ENCODE measurements at regions not wholly inside any gene's neighbourhood (a gene's known extent, or its start where the extent isn't known, plus 50 kb on each side); places are given as distances from the start of the nearest gene placed in this dataset.

- no peak for DNase-seq (ENCODE audit: low read depth)
- H3K4me3 ChIP-seq (ENCODE audit: low read depth, low read length) = no peak overlapping the region
- TF ChIP-seq, protein P1, sequence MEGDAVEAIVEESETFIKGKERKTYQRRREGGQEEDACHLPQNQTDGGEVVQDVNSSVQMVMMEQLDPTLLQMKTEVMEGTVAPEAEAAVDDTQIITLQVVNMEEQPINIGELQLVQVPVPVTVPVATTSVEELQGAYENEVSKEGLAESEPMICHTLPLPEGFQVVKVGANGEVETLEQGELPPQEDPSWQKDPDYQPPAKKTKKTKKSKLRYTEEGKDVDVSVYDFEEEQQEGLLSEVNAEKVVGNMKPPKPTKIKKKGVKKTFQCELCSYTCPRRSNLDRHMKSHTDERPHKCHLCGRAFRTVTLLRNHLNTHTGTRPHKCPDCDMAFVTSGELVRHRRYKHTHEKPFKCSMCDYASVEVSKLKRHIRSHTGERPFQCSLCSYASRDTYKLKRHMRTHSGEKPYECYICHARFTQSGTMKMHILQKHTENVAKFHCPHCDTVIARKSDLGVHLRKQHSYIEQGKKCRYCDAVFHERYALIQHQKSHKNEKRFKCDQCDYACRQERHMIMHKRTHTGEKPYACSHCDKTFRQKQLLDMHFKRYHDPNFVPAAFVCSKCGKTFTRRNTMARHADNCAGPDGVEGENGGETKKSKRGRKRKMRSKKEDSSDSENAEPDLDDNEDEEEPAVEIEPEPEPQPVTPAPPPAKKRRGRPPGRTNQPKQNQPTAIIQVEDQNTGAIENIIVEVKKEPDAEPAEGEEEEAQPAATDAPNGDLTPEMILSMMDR (IDR thresholded peaks at IDR 0.05; ENCODE audit: control insufficient read depth, extremely low read depth, insufficient read depth) = no peak
Observed at GRCh38 chrX:1778817-1779216, 164.0 kb downstream of the ASMT start.

DNA sequence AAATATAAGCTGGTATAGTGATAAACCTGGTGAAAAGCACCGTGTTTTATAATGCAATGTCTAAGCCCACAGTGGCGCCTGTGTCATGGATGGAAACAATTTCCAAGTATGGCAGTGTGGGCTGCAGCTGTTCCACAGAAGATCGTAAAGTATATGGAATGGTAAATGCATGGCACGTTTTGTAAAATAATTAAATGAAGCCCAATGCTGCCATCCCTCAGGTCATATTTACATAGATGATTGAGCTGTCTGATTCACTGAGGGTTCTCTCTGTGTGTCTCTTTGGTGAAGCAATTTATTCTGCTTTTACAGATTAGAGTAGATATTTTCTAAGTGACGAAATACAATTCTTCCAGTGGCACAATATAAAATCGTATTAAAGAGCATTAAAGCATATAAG, 164.8 kb downstream of the ASMT start:
- TF ChIP-seq, protein P1 (IDR thresholded peaks at IDR 0.05; ENCODE audit: control insufficient read depth, extremely low read depth, insufficient read depth) = no peak
- no peak overlapping the region for H3K4me3 ChIP-seq (ENCODE audit: low read depth, low read length)
- DNase-seq (ENCODE audit: low read depth) = no peak

DNA sequence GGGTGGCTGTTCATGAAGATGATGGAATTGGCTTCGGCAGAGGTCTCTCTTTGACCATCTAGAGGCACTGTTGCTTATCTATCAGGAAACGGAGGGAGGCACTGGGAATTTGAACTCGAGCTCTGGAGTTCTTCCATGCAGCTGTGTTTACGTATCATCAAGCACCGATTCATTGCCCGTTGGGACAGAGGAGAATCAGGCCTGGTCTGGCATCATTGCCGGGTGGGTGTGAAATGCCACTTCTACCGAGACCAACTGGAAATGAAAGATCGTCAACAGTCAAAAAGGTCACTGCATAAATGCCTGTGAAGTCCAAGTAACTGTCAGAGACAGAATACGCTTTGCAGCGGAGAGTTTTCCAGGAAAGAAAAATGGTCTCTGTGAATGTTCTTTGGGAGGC, 166.9 kb downstream of the ASMT start:
- TF ChIP-seq, protein P1 (IDR thresholded peaks at IDR 0.05; ENCODE audit: control insufficient read depth, extremely low read depth, insufficient read depth) = no peak
- DNase-seq (ENCODE audit: low read depth) = no peak
- no peak overlapping the region for H3K4me3 ChIP-seq (ENCODE audit: low read depth, low read length)

- DNase-seq (ENCODE audit: low read depth) = no peak
Observed at GRCh38 chrX:1784773-1785172, 169.9 kb downstream of the ASMT start.

DNA sequence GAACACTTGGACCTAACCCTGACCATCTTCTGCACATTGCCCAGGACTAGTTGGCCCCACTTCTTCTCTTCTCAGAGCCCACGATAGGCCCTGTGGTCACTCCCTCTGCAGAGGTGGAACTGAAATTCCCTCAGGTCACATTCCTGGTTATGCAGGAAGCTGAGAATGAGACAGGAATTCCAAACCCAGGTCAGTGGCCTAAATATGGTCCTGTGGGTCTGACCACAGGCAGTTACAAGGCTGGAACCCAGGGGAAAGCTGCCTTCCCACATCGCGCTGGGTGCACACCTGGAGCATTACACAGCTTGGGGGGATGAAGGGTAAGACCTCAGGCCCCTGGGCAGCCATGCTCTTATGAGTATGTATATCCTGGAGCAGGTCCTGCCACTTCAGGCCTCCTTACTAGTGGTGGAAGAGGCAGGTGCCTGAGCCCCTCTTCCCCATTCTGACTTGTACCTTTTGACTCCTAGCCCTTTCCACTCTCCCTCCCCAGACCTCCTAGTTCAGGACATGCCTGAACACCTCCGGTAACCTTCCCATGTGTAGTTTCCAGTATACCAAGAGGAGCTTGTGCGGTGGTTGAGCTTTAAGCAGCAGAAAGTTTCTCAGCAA, 173.5 kb downstream of the ASMT start:
- H3K4me3 ChIP-seq (ENCODE audit: low read depth, low read length) = no peak overlapping the region
- no peak for DNase-seq (ENCODE audit: low read depth)

More at GRCh38 chrX:1784773-1785172, 169.9 kb downstream of the ASMT start:
- TF ChIP-seq, protein P1 (IDR thresholded peaks at IDR 0.05; ENCODE audit: control insufficient read depth, extremely low read depth, insufficient read depth) = no peak
- no peak overlapping the region for H3K4me3 ChIP-seq (ENCODE audit: low read depth, low read length)

DNA sequence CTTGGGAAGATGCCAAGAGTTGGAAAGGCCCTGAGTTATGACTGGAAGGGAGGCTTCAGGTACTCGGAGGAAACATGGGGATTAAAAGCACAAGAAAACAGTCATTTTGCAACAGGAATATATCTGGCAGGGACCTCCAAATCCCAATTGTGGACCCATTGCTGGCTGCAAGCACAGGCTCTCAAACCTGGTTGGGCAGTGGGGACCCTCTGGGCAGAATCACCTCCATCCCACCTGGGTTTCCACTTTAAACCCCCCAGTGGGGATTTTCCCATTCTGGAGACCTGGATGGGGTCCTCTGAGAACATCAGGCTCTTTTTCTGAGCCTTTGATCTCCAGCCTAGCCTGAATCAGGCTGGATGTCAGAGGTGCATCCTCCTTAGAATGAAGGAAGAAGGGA, 177.8 kb downstream of the ASMT start:
- no peak for DNase-seq (ENCODE audit: low read depth)
- TF ChIP-seq, protein P1 (IDR thresholded peaks at IDR 0.05; ENCODE audit: control insufficient read depth, extremely low read depth, insufficient read depth) = no peak
- H3K4me3 ChIP-seq (ENCODE audit: low read depth, low read length) = no peak overlapping the region

More for the DNA sequence above, 173.5 kb downstream of the ASMT start:
- TF ChIP-seq, protein P1 (IDR thresholded peaks at IDR 0.05; ENCODE audit: control insufficient read depth, extremely low read depth, insufficient read depth) = no peak

GRCh38 chrX:1794586-1794985, 179.7 kb downstream of the ASMT start:
- TF ChIP-seq, protein P1 (IDR thresholded peaks at IDR 0.05; ENCODE audit: control insufficient read depth, extremely low read depth, insufficient read depth) = no peak
- no peak overlapping the region for H3K4me3 ChIP-seq (ENCODE audit: low read depth, low read length)
- no peak for DNase-seq (ENCODE audit: low read depth)
